Retinal pigment epithelial cell (primary cell): ENCODE measurements at regions not wholly inside any gene's neighbourhood (a gene's known extent, or its start where the extent isn't known, plus 50 kb on each side); places are given as distances from the start of the nearest gene placed in this dataset.

ENCODE experiments used
- DNase-seq: peaks from one replicate; pipeline ENCODE4 v3.0.0-alpha.2; 2010; ENCODE audit warnings: low read depth
- H3K4me3 ChIP-seq: 2 replicates; pipeline ENCODE4 v1.5.1; 2011; ENCODE audit warnings: mild to moderate bottlenecking, low read length, control low read depth, moderate library complexity
- CTCF ChIP-seq: conservative IDR thresholded peaks from 2 replicates; pipeline ENCODE4 v1.5.1; 2011; ENCODE audit warnings: low read depth, low read length, control low read depth, inconsistent platforms

- DNase-seq, result no peak
- TF ChIP-seq CTCF, result no peak
- H3K4me3 ChIP-seq, result no peak overlapping the region
These were observed 52.9 kb upstream of the RNU6-1 start for GRCh38 chr15:67892559-67893377.

GRCh38 chr15:67895237-67895636 lies 55.4 kb upstream of the RNU6-1 start:
- no peak for TF ChIP-seq CTCF
- H3K4me3 ChIP-seq, result no peak overlapping the region
- DNase-seq, result no peak

GRCh38 chr15:67897646-67898339 lies 57.9 kb upstream of the RNU6-1 start:
- no peak for DNase-seq
- H3K4me3 ChIP-seq, result no peak overlapping the region
- no peak for TF ChIP-seq CTCF

GRCh38 chr15:67899596-67900283 lies 59.9 kb upstream of the RNU6-1 start:
- no peak for TF ChIP-seq CTCF
- no peak for DNase-seq
- no peak overlapping the region for H3K4me3 ChIP-seq

GRCh38 chr15:67900621-67901147 lies 60.8 kb upstream of the RNU6-1 start:
- TF ChIP-seq CTCF, result no peak
- no peak overlapping the region for H3K4me3 ChIP-seq
- no peak for DNase-seq

GRCh38 chr15:67901922-67902321 lies 62.1 kb upstream of the RNU6-1 start:
- no peak overlapping the region for H3K4me3 ChIP-seq
- TF ChIP-seq CTCF, result no peak
- no peak for DNase-seq
